Breast epithelium (tissue), 4 donors: ENCODE measurements at regions not wholly inside any gene's neighbourhood (a gene's known extent, or its start where the extent isn't known, plus 50 kb on each side); places are given as distances from the start of the nearest gene placed in this dataset.

Experiments used
- DNase-seq, 2 donors: peaks; one replicate each; pipeline ENCODE4 v3.0.0-alpha.2; 2019; ENCODE audit warnings: low spot score in 2 of 2
- H3K27ac ChIP-seq, 2 donors: fragments of 200-600 bp; sonication (generic) in 1 of 2; one replicate each; pipeline ENCODE4 v1.5.1; 2016 to 2019; ENCODE audit warnings: mild to moderate bottlenecking in 1 of 2
- H3K27me3 ChIP-seq, 2 donors: fragments of 200-600 bp; sonication (generic) in 1 of 2; one replicate each; pipeline versions ENCODE4 v1.5.1 to v1.6.0; 2017 to 2019; ENCODE audit warnings: control low read depth in 1 of 2, mild to moderate bottlenecking in 1 of 2
- H3K36me3 ChIP-seq: fragments of 200-600 bp; one replicate; pipeline ENCODE4 v1.5.1; 2019
- H3K4me1 ChIP-seq, 2 donors: fragments of 200-600 bp; sonication (generic); one replicate each; pipeline ENCODE4 v1.5.1; 2016 to 2019; ENCODE audit warnings: control low read depth in 1 of 2
- H3K4me3 ChIP-seq, 3 donors: fragments of 200-600 bp; sonication (generic); 1 replicate in 2 of 3; 2 replicates in 1 of 3; pipeline ENCODE4 v1.5.1; 2016 to 2019; ENCODE audit warnings: mild to moderate bottlenecking in 3 of 3, moderate library complexity in 2 of 3
- H3K9me3 ChIP-seq, 2 donors: fragments of 200-600 bp; sonication (generic) in 1 of 2; one replicate each; pipeline ENCODE4 v1.5.1; 2016 to 2019; ENCODE audit warnings: control low read depth in 1 of 2
- CTCF ChIP-seq, 3 donors: fragments of 450-650 bp; IDR thresholded peaks; one replicate each; pipeline ENCODE4 v1.5.1; 2016 to 2017; ENCODE audit warnings: antibody characterized with exemption in 3 of 3, mild to moderate bottlenecking in 3 of 3, moderate library complexity in 3 of 3
- POLR2A ChIP-seq: fragments of 450-650 bp; IDR thresholded peaks from one replicate; pipeline ENCODE4 v1.6.1; 2016; ENCODE audit warnings: antibody characterized with exemption, mild to moderate bottlenecking, moderate library complexity
- POLR2AphosphoS5 ChIP-seq, 3 donors: sonication (generic); formaldehyde crosslinking; IDR thresholded peaks; one replicate each; pipeline ENCODE4 v1.6.1; 2017; ENCODE audit warnings: antibody characterized with exemption in 3 of 3
- intact Hi-C: fragments of 100-400 bp; cut with DNase I; formaldehyde crosslinking; loops from one replicate; pipeline ENCODE4 v1.15.1; 2023; ENCODE audit warnings: low total_unique reads

- H3K4me1 ChIP-seq = no peaks in the 10 kb centered on the region
- no peaks in the 10 kb centered on the region for H3K27me3 ChIP-seq
- no peak for TF ChIP-seq POLR2AphosphoS5 (IDR thresholded peaks at IDR 0.05)
- no peak for TF ChIP-seq CTCF (IDR thresholded peaks at IDR 0.05)
- no peak for TF ChIP-seq POLR2A
Observed at GRCh38 chr16:80433623-80434022, 107.2 kb upstream of the DYNLRB2 start.

GRCh38 chr16:80427795-80428194 lies 113.0 kb upstream of the DYNLRB2 start:
- H3K9me3 ChIP-seq = peaks cover 0 to 10% of the 10 kb centered on the region in 2 donors
- H3K27me3 ChIP-seq = no peaks in the 10 kb centered on the region
- no peak for TF ChIP-seq POLR2AphosphoS5 (IDR thresholded peaks at IDR 0.05)
- TF ChIP-seq POLR2A = no peak
- no peak for TF ChIP-seq CTCF (IDR thresholded peaks at IDR 0.05)
- H3K4me3 ChIP-seq = no peak overlapping the region
- intact Hi-C loops = no loop called here
- DNase-seq = no peak
- H3K4me1 ChIP-seq = no peaks in the 10 kb centered on the region
- H3K36me3 ChIP-seq = no peaks in the 10 kb centered on the region
- H3K27ac ChIP-seq = no peak overlapping the region

More at GRCh38 chr16:80433623-80434022, 107.2 kb upstream of the DYNLRB2 start:
- intact Hi-C loops = loop anchor here (2.0 kb wide), 1 partner anchor 41 kb away; no protein-coding TSS in a partner anchor
- Histone ChIP-seq H3K36me3 (no peaks in the 10 kb centered on the region), H3K9me3 (peaks cover 0 to 10% of the 10 kb centered on the region in 2 donors), H3K4me3 (no peak overlapping the region), H3K27ac (no peak overlapping the region)
- DNase-seq = no peak

GRCh38 chr16:80418517-80419355 lies 122.1 kb upstream of the DYNLRB2 start:
- Histone ChIP-seq H3K4me1 (no peaks in the 10 kb centered on the region), H3K4me3 (no peak overlapping the region), H3K27me3 (no peaks in the 10 kb centered on the region), H3K9me3 (no peaks in the 10 kb centered on the region), H3K36me3 (no peaks in the 10 kb centered on the region), H3K27ac (no peak overlapping the region)
- intact Hi-C loops = no loop called here
- no peak for TF ChIP-seq CTCF (IDR thresholded peaks at IDR 0.05)
- TF ChIP-seq POLR2AphosphoS5 (IDR thresholded peaks at IDR 0.05) = no peak
- TF ChIP-seq POLR2A = no peak
- DNase-seq = no peak

GRCh38 chr16:80417706-80418271 lies 123.0 kb upstream of the DYNLRB2 start:
- H3K9me3 ChIP-seq = no peaks in the 10 kb centered on the region
- H3K27me3 ChIP-seq = no peaks in the 10 kb centered on the region
- H3K36me3 ChIP-seq = no peaks in the 10 kb centered on the region
- H3K4me1 ChIP-seq = no peaks in the 10 kb centered on the region
- intact Hi-C loops = no loop called here
- DNase-seq = no peak
- H3K27ac ChIP-seq = no peak overlapping the region
- H3K4me3 ChIP-seq = no peak overlapping the region
- TF ChIP-seq POLR2AphosphoS5 (IDR thresholded peaks at IDR 0.05) (no peak), CTCF (IDR thresholded peaks at IDR 0.05) (no peak), POLR2A (no peak)

- no peak overlapping the region for H3K27ac ChIP-seq
- intact Hi-C loops = no loop called here
- H3K27me3 ChIP-seq = no peaks in the 10 kb centered on the region
- H3K4me1 ChIP-seq = no peaks in the 10 kb centered on the region
- no peak overlapping the region for H3K4me3 ChIP-seq
- TF ChIP-seq CTCF (IDR thresholded peaks at IDR 0.05) (no peak), POLR2A (no peak), POLR2AphosphoS5 (IDR thresholded peaks at IDR 0.05) (no peak)
- no peaks in the 10 kb centered on the region for H3K9me3 ChIP-seq
- no peaks in the 10 kb centered on the region for H3K36me3 ChIP-seq
- no peak for DNase-seq
Observed at GRCh38 chr16:80408014-80408413, 132.8 kb upstream of the DYNLRB2 start.
